Neuronal stem cell (in vitro differentiated cells): ENCODE measurements at regions not wholly inside any gene's neighbourhood (a gene's known extent, or its start where the extent isn't known, plus 50 kb on each side); places are given as distances from the start of the nearest gene placed in this dataset.
A peak's percentile ranks its signal among the peaks of the same experiment; 100 is the strongest.

Experiments
- DNase-seq: peaks from one replicate; pipeline ENCODE4 v3.0.0-alpha.2; 2013; ENCODE audit warnings: low spot score
- H2AFZ ChIP-seq: one replicate; pipeline ENCODE4 v1.6.1; 2013; ENCODE audit warnings: mild to moderate bottlenecking, low read length, inconsistent platforms
- H2AK5ac ChIP-seq: 2 replicates; pipeline ENCODE4 v1.6.1; 2013; ENCODE audit warnings: low read depth, mild to moderate bottlenecking, inconsistent platforms, low read length, moderate library complexity, mixed read lengths
- H2BK120ac ChIP-seq: 2 replicates; pipeline ENCODE4 v1.6.1; 2013; ENCODE audit warnings: low read depth, mild to moderate bottlenecking, inconsistent platforms, low read length, moderate library complexity, mixed read lengths
- H2BK12ac ChIP-seq: one replicate; pipeline ENCODE4 v1.6.1; 2013; ENCODE audit warnings: low read length, inconsistent platforms
- H2BK15ac ChIP-seq: 2 replicates; pipeline ENCODE4 v1.6.1; 2013; ENCODE audit warnings: mild to moderate bottlenecking, low read length, inconsistent platforms, mixed read lengths
- H2BK5ac ChIP-seq: one replicate; pipeline ENCODE4 v1.6.1; 2013; ENCODE audit warnings: inconsistent platforms, mild to moderate bottlenecking, low read length, moderate library complexity
- H3K14ac ChIP-seq: one replicate; pipeline ENCODE4 v1.6.1; 2013; ENCODE audit warnings: low read length, inconsistent platforms
- H3K18ac ChIP-seq: 2 replicates; pipeline ENCODE4 v1.6.1; 2013; ENCODE audit warnings: low read length, inconsistent platforms
- H3K23ac ChIP-seq: 2 replicates; pipeline ENCODE4 v1.6.1; 2013; ENCODE audit warnings: low read depth, mild to moderate bottlenecking, mixed read lengths, low read length, inconsistent platforms; ENCODE audit not compliant: poor library complexity
- H3K27ac ChIP-seq: replicated peaks from 3 replicates; pipeline ENCODE4 v1.5.1; 2013; ENCODE audit warnings: low read length, inconsistent platforms
- H3K27me3 ChIP-seq, 3 experiments: 2 replicates each; pipeline ENCODE4 v1.6.1; 2013; ENCODE audit warnings: low read length in 3 of 3, mild to moderate bottlenecking in 2 of 3, inconsistent platforms in 1 of 3, low read depth in 1 of 3, mixed read lengths in 1 of 3, moderate library complexity in 1 of 3; ENCODE audit not compliant: control insufficient read depth in 3 of 3, insufficient read depth in 3 of 3
- H3K36me3 ChIP-seq, 2 donors: replicated peaks in 1 of 2; 2 replicates each; pipeline ENCODE4 v1.6.1; 2013; ENCODE audit warnings: low read length in 2 of 2; ENCODE audit not compliant: control insufficient read depth in 2 of 2, insufficient read depth in 2 of 2
- H3K4ac ChIP-seq: 2 replicates; pipeline ENCODE4 v1.6.1; 2013; ENCODE audit warnings: inconsistent platforms, mild to moderate bottlenecking, low read length, moderate library complexity
- H3K4me1 ChIP-seq, 2 donors: 1 replicate in 1 of 2; 2 replicates in 1 of 2; pipeline ENCODE4 v1.6.1; 2013; ENCODE audit warnings: low read length in 2 of 2, low read depth in 1 of 2; ENCODE audit not compliant: control insufficient read depth in 2 of 2, insufficient read depth in 1 of 2
- H3K4me2 ChIP-seq: one replicate; pipeline ENCODE4 v1.6.1; 2013; ENCODE audit warnings: mild to moderate bottlenecking, low read length, inconsistent platforms; ENCODE audit not compliant: insufficient read depth, poor library complexity, severe bottlenecking
- H3K4me3 ChIP-seq, 2 donors: 2 replicates each; pipeline ENCODE4 v1.5.1; 2013; ENCODE audit warnings: low read length in 2 of 2, mild to moderate bottlenecking in 2 of 2, inconsistent platforms in 1 of 2, moderate library complexity in 1 of 2
- H3K79me1 ChIP-seq: one replicate; pipeline ENCODE4 v1.6.1; 2013; ENCODE audit warnings: low read depth, mild to moderate bottlenecking, inconsistent platforms, low read length, moderate library complexity
- H3K9ac ChIP-seq: one replicate; pipeline ENCODE4 v1.6.1; 2013; ENCODE audit warnings: mild to moderate bottlenecking, low read depth, low read length, inconsistent platforms; ENCODE audit not compliant: poor library complexity
- H3K9me3 ChIP-seq, 2 donors: replicated peaks in 1 of 2; 2 replicates each; pipeline versions ENCODE3 to v1.6.1; 2013; ENCODE audit warnings: low read length in 2 of 2, mild to moderate bottlenecking in 2 of 2, inconsistent platforms in 1 of 2, low read depth in 1 of 2, mixed read lengths in 1 of 2, moderate library complexity in 1 of 2; ENCODE audit not compliant: control insufficient read depth in 2 of 2, insufficient read depth in 1 of 2
- H4K8ac ChIP-seq: one replicate; pipeline ENCODE4 v1.6.1; 2013; ENCODE audit warnings: low read depth, mild to moderate bottlenecking, inconsistent platforms, low read length, moderate library complexity
- H4K91ac ChIP-seq: one replicate; pipeline ENCODE4 v1.6.1; 2013; ENCODE audit warnings: low read length, low read depth, mild to moderate bottlenecking, inconsistent platforms; ENCODE audit not compliant: poor library complexity
- WGBS, 2 donors: extraction: QIAGEN DNeasy Blood & Tissue Kit; methylation state at CpG; one replicate each; pipeline ENCODE4 v1.1.7; 2013; ENCODE audit warnings: missing lambda C conversion rate in 2 of 2, mixed read lengths in 1 of 2; ENCODE audit not compliant: insufficient read length in 2 of 2, insufficient replicate concordance in 1 of 2; ENCODE audit errors: extremely low coverage in 2 of 2; 5-methylcytosine and 5-hydroxymethylcytosine counted together

GRCh38 chr10:71137701-71138100 is 74.7 kb upstream of the UNC5B start:
- Histone ChIP-seq H2AFZ (no peak overlapping the region), H2BK15ac (peak overlapping the region; percentile 12), H3K4ac (no peak overlapping the region), H3K9me3 (no peaks in the 10 kb centered on the region), H2AK5ac (peak overlapping the region; percentile 33), H2BK120ac (no peak overlapping the region), H3K4me1 (peaks cover 6 to 12% of the 10 kb centered on the region in 2 donors), H3K27me3 (peaks cover 0 to 5% (median 0%) of the 10 kb centered on the region in 3 experiments), H3K79me1 (no peaks in the 10 kb centered on the region), H3K18ac (no peak overlapping the region), H3K36me3 (no peaks in the 10 kb centered on the region), H2BK12ac (no peak overlapping the region), H3K9ac (no peak overlapping the region), H3K4me3 (no peak overlapping the region), H3K4me2 (no peak overlapping the region), H3K27ac (no peak overlapping the region), H4K91ac (no peak overlapping the region), H2BK5ac (no peak overlapping the region), H4K8ac (no peak overlapping the region), H3K14ac (no peak overlapping the region), H3K23ac (peak overlapping the region; percentile 46)
- WGBS, 2 donors, result no CpG with 5 or more reads among the region's 2 CpGs
- DNase-seq, result no peak

- Histone ChIP-seq H3K79me1 (no peaks in the 10 kb centered on the region), H3K9me3 (no peaks in the 10 kb centered on the region), H3K4ac (no peak overlapping the region), H3K27ac (no peak overlapping the region), H3K23ac (peak overlapping the region; percentile 46), H3K18ac (peak overlapping the region; percentile 32), H3K4me3 (no peak overlapping the region), H3K4me2 (no peak overlapping the region), H4K91ac (no peak overlapping the region), H2BK120ac (no peak overlapping the region), H2BK12ac (no peak overlapping the region), H3K9ac (no peak overlapping the region), H2AK5ac (peak overlapping the region; percentile 33), H3K14ac (no peak overlapping the region), H2BK15ac (no peak overlapping the region), H2AFZ (no peak overlapping the region), H4K8ac (no peak overlapping the region), H2BK5ac (no peak overlapping the region), H3K4me1 (peaks cover 6 to 9% of the 10 kb centered on the region in 2 donors), H3K27me3 (peaks cover 0 to 5% (median 0%) of the 10 kb centered on the region in 3 experiments), H3K36me3 (no peaks in the 10 kb centered on the region)
- WGBS, 2 donors, result no CpG with 5 or more reads among the region's 14 CpGs
- DNase-seq, result no peak
Measured at GRCh38 chr10:71138166-71138830, 74.1 kb upstream of the UNC5B start.

- no peak overlapping the region for H2BK5ac ChIP-seq
- H3K9me3 ChIP-seq, result no peaks in the 10 kb centered on the region
- no peak overlapping the region for H4K8ac ChIP-seq
- H3K4me2 ChIP-seq, result no peak overlapping the region
- no peak overlapping the region for H4K91ac ChIP-seq
- no peak overlapping the region for H3K27ac ChIP-seq
- H3K27me3 ChIP-seq, result peaks cover 0 to 5% (median 0%) of the 10 kb centered on the region in 3 experiments
- H3K4ac ChIP-seq, result no peak overlapping the region
- H2BK12ac ChIP-seq, result no peak overlapping the region
- DNase-seq, result no peak
- no CpG with 5 or more reads among the region's 4 CpGs for WGBS, 2 donors
- no peak overlapping the region for H3K9ac ChIP-seq
- no peak overlapping the region for H3K14ac ChIP-seq
- no peaks in the 10 kb centered on the region for H3K4me1 ChIP-seq
- no peak overlapping the region for H2BK15ac ChIP-seq
- no peak overlapping the region for H3K4me3 ChIP-seq
- H3K18ac ChIP-seq, result no peak overlapping the region
- no peak overlapping the region for H2BK120ac ChIP-seq
- no peak overlapping the region for H2AFZ ChIP-seq
- H2AK5ac ChIP-seq, result no peak overlapping the region
- H3K23ac ChIP-seq, result no peak overlapping the region
- no peaks in the 10 kb centered on the region for H3K79me1 ChIP-seq
- H3K36me3 ChIP-seq, result no peaks in the 10 kb centered on the region
Measured at GRCh38 chr10:71141528-71141927, 70.8 kb upstream of the UNC5B start.

GRCh38 chr10:71143170-71143569 is 69.2 kb upstream of the UNC5B start:
- Histone ChIP-seq H3K36me3 (no peaks in the 10 kb centered on the region), H4K91ac (no peak overlapping the region), H3K9ac (no peak overlapping the region), H2BK12ac (no peak overlapping the region), H3K4ac (no peak overlapping the region), H2AK5ac (no peak overlapping the region), H3K27ac (no peak overlapping the region), H2AFZ (no peak overlapping the region), H3K4me1 (no peaks in the 10 kb centered on the region), H3K27me3 (peaks cover 0 to 5% (median 0%) of the 10 kb centered on the region in 3 experiments), H3K4me3 (no peak overlapping the region), H3K9me3 (no peaks in the 10 kb centered on the region), H3K18ac (no peak overlapping the region), H2BK120ac (no peak overlapping the region), H3K14ac (no peak overlapping the region), H3K4me2 (no peak overlapping the region), H2BK5ac (no peak overlapping the region), H2BK15ac (no peak overlapping the region), H4K8ac (no peak overlapping the region), H3K23ac (no peak overlapping the region), H3K79me1 (no peaks in the 10 kb centered on the region)
- DNase-seq, result no peak
- no CpG with 5 or more reads among the region's 5 CpGs for WGBS, 2 donors
